Esophagus muscularis mucosa (tissue), 3 donors: ENCODE measurements at regions not wholly inside any gene's neighbourhood (a gene's known extent, or its start where the extent isn't known, plus 50 kb on each side); places are given as distances from the start of the nearest gene placed in this dataset.

Experiments used
- POLR2A ChIP-seq: fragments of 450-650 bp; IDR thresholded peaks from one replicate; pipeline ENCODE4 v1.6.1; 2017; ENCODE audit warnings: antibody characterized with exemption, moderate library complexity, mild to moderate bottlenecking, low read depth
- TF ChIP-seq, protein P1 (sequence below), 3 experiments: fragments of 200-600 bp in 2 of 3; fragments of 450-650 bp in 1 of 3; sonication (generic) in 2 of 3; IDR thresholded peaks; one replicate each; pipeline ENCODE4 v1.5.1; 2017 to 2019; ENCODE audit warnings: antibody characterized with exemption in 3 of 3, mild to moderate bottlenecking in 2 of 3, moderate library complexity in 1 of 3

DNA sequence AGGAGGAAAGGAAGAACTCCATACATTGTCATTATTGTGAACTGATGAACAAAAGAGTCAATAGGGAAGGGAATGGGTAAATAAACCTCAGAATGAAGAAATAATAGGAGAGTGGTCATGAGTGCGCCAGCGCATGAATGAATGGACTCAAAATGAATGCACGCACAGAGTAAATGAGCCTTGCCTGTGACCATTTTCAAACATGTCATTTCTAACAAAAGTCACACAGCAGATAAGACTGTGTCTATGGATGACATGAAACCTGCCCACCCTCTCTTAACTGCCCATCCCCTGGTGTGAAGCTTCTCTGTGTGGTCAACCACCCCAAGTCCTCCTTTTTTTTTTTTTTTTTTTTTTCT, 121.1 kb upstream of the TEX51 start:
- TF ChIP-seq, protein P1, sequence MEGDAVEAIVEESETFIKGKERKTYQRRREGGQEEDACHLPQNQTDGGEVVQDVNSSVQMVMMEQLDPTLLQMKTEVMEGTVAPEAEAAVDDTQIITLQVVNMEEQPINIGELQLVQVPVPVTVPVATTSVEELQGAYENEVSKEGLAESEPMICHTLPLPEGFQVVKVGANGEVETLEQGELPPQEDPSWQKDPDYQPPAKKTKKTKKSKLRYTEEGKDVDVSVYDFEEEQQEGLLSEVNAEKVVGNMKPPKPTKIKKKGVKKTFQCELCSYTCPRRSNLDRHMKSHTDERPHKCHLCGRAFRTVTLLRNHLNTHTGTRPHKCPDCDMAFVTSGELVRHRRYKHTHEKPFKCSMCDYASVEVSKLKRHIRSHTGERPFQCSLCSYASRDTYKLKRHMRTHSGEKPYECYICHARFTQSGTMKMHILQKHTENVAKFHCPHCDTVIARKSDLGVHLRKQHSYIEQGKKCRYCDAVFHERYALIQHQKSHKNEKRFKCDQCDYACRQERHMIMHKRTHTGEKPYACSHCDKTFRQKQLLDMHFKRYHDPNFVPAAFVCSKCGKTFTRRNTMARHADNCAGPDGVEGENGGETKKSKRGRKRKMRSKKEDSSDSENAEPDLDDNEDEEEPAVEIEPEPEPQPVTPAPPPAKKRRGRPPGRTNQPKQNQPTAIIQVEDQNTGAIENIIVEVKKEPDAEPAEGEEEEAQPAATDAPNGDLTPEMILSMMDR (IDR thresholded peaks at IDR 0.05) = no peak
- TF ChIP-seq POLR2A = no peak
